ENCODE measurements at regions not wholly inside any gene's neighbourhood (a gene's known extent, or its start where the extent isn't known, plus 50 kb on each side); places are given as distances from the start of the nearest gene placed in this dataset.
"Not testable (repeated sequence)": the region's sequence is repeated elsewhere in the genome, so short reads cannot be mapped to it uniquely, and the experiment has no call there.

DNA sequence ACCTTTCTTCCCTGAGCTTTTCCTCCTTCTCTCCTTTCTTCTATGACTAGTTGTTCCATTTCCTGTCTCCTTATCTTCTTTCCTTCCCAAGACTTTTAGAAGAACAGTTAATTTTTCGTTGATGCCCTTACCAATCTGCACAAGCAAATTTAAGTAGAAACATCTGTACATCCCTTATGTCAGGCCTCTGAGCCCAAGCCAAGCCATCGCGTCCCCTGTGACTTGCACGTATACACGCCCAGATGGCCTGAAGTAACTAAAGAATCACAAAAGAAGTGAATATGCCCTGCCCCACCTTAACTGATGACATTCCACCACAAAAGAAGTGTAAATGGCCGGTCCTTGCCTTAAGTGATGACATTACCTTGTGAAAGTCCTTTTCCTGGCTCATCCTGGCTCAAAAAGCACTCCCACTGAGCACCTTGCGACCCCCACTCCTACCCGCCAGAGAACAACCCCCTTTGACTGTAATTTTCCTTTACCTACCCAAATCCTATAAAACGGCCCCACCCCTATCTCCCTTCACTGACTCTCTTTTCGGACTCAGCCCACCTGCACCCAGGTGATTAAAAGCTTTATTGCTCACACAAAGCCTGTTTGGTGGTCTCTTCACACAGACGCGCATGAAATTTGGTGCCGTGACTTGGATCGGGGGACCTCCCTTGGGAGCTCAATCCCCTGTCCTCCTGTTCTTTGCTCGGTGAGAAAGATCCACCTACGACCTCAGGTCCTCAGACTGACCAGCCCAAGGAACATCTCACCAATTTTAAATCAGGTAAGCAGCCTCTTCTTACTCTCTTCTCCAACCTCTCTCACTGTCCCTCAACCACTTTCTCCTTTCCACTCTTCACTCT lies 53.7 kb upstream of the SPP1 start:
- TF ChIP-seq, protein P1, sequence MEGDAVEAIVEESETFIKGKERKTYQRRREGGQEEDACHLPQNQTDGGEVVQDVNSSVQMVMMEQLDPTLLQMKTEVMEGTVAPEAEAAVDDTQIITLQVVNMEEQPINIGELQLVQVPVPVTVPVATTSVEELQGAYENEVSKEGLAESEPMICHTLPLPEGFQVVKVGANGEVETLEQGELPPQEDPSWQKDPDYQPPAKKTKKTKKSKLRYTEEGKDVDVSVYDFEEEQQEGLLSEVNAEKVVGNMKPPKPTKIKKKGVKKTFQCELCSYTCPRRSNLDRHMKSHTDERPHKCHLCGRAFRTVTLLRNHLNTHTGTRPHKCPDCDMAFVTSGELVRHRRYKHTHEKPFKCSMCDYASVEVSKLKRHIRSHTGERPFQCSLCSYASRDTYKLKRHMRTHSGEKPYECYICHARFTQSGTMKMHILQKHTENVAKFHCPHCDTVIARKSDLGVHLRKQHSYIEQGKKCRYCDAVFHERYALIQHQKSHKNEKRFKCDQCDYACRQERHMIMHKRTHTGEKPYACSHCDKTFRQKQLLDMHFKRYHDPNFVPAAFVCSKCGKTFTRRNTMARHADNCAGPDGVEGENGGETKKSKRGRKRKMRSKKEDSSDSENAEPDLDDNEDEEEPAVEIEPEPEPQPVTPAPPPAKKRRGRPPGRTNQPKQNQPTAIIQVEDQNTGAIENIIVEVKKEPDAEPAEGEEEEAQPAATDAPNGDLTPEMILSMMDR (IDR thresholded peaks at IDR 0.05; ENCODE audit: insufficient read depth, low read depth, low read length) = not testable (repeated sequence)
- TF ChIP-seq EZH2 (IDR thresholded peaks at IDR 0.05; ENCODE audit: insufficient read depth, low read length) = not testable (repeated sequence)

Data from astrocyte (in vitro differentiated cells and primary cell).